ENCODE measurements at regions not wholly inside any gene's neighbourhood (a gene's known extent, or its start where the extent isn't known, plus 50 kb on each side); places are given as distances from the start of the nearest gene placed in this dataset.

GRCh38 chr1:60599574-60599973 is 482.8 kb upstream of the NFIA start:
- no peaks in the 10 kb centered on the region for H3K27me3 ChIP-seq (ENCODE audit: low read length)
- no peak for DNase-seq
- H3K4me3 ChIP-seq (ENCODE audit: low read length) = no peak overlapping the region
- no peaks in the 10 kb centered on the region for H3K9me2 ChIP-seq (replicated peaks; ENCODE audit: insufficient read depth, low read length)
- H4K20me1 ChIP-seq (ENCODE audit: insufficient read depth, low read depth, low read length) = no peaks in the 10 kb centered on the region
- H3K4me2 ChIP-seq (ENCODE audit: low read depth, low read length, poor library complexity, severe bottlenecking) = no peak overlapping the region
- H3K79me2 ChIP-seq (ENCODE audit: low read length) = no peaks in the 10 kb centered on the region
- no peak overlapping the region for H3K9ac ChIP-seq (ENCODE audit: low read length)
- no peaks in the 10 kb centered on the region for H3K9me3 ChIP-seq (ENCODE audit: low read length)
- H3K4me1 ChIP-seq (ENCODE audit: low read length) = no peaks in the 10 kb centered on the region
- no peak overlapping the region for H3K27ac ChIP-seq (ENCODE audit: low read length)
- no peaks in the 10 kb centered on the region for H3K36me3 ChIP-seq (ENCODE audit: insufficient read depth, low read length)
- H2AFZ ChIP-seq (ENCODE audit: low read length) = no peak overlapping the region

- H3K79me2 ChIP-seq (ENCODE audit: low read length) = no peaks in the 10 kb centered on the region
Observed at GRCh38 chr1:60598041-60598910, 484.1 kb upstream of the NFIA start.

GRCh38 chr1:60596791-60597750 is 485.3 kb upstream of the NFIA start:
- Histone ChIP-seq H3K9me3 (ENCODE audit: low read length) (no peaks in the 10 kb centered on the region), H4K20me1 (ENCODE audit: insufficient read depth, low read depth, low read length) (no peaks in the 10 kb centered on the region), H2AFZ (ENCODE audit: low read length) (no peak overlapping the region), H3K4me1 (ENCODE audit: low read length) (no peaks in the 10 kb centered on the region), H3K4me2 (ENCODE audit: low read depth, low read length, poor library complexity, severe bottlenecking) (no peak overlapping the region), H3K79me2 (ENCODE audit: low read length) (no peaks in the 10 kb centered on the region), H3K4me3 (ENCODE audit: low read length) (no peak overlapping the region), H3K9ac (ENCODE audit: low read length) (no peak overlapping the region), H3K9me2 (replicated peaks; ENCODE audit: insufficient read depth, low read length) (no peaks in the 10 kb centered on the region), H3K36me3 (ENCODE audit: insufficient read depth, low read length) (no peaks in the 10 kb centered on the region), H3K27me3 (ENCODE audit: low read length) (no peaks in the 10 kb centered on the region), H3K27ac (ENCODE audit: low read length) (no peak overlapping the region)
- no peak for DNase-seq

More at GRCh38 chr1:60598041-60598910, 484.1 kb upstream of the NFIA start:
- Histone ChIP-seq H3K9me3 (ENCODE audit: low read length) (no peaks in the 10 kb centered on the region), H2AFZ (ENCODE audit: low read length) (no peak overlapping the region), H3K4me1 (ENCODE audit: low read length) (no peaks in the 10 kb centered on the region), H3K27me3 (ENCODE audit: low read length) (no peaks in the 10 kb centered on the region), H3K4me2 (ENCODE audit: low read depth, low read length, poor library complexity, severe bottlenecking) (no peak overlapping the region), H3K4me3 (ENCODE audit: low read length) (no peak overlapping the region), H4K20me1 (ENCODE audit: insufficient read depth, low read depth, low read length) (no peaks in the 10 kb centered on the region), H3K36me3 (ENCODE audit: insufficient read depth, low read length) (no peaks in the 10 kb centered on the region), H3K27ac (ENCODE audit: low read length) (no peak overlapping the region), H3K9me2 (replicated peaks; ENCODE audit: insufficient read depth, low read length) (no peaks in the 10 kb centered on the region), H3K9ac (ENCODE audit: low read length) (no peak overlapping the region)
- DNase-seq = no peak

GRCh38 chr1:60591583-60591982 is 490.8 kb upstream of the NFIA start:
- no peak for DNase-seq
- H3K4me3 ChIP-seq (ENCODE audit: low read length) = no peak overlapping the region
- no peaks in the 10 kb centered on the region for H3K79me2 ChIP-seq (ENCODE audit: low read length)
- no peak overlapping the region for H3K27ac ChIP-seq (ENCODE audit: low read length)
- H3K9me2 ChIP-seq (replicated peaks; ENCODE audit: insufficient read depth, low read length) = no peaks in the 10 kb centered on the region
- H3K27me3 ChIP-seq (ENCODE audit: low read length) = no peaks in the 10 kb centered on the region
- no peaks in the 10 kb centered on the region for H3K4me1 ChIP-seq (ENCODE audit: low read length)
- H3K9me3 ChIP-seq (ENCODE audit: low read length) = no peaks in the 10 kb centered on the region
- no peak overlapping the region for H3K4me2 ChIP-seq (ENCODE audit: low read depth, low read length, poor library complexity, severe bottlenecking)
- H2AFZ ChIP-seq (ENCODE audit: low read length) = no peak overlapping the region
- H4K20me1 ChIP-seq (ENCODE audit: insufficient read depth, low read depth, low read length) = no peaks in the 10 kb centered on the region
- no peaks in the 10 kb centered on the region for H3K36me3 ChIP-seq (ENCODE audit: insufficient read depth, low read length)
- H3K9ac ChIP-seq (ENCODE audit: low read length) = no peak overlapping the region

GRCh38 chr1:60589916-60590315 is 492.4 kb upstream of the NFIA start:
- no peaks in the 10 kb centered on the region for H3K9me2 ChIP-seq (replicated peaks; ENCODE audit: insufficient read depth, low read length)
- no peaks in the 10 kb centered on the region for H3K36me3 ChIP-seq (ENCODE audit: insufficient read depth, low read length)
- H2AFZ ChIP-seq (ENCODE audit: low read length) = no peak overlapping the region
- no peaks in the 10 kb centered on the region for H3K9me3 ChIP-seq (ENCODE audit: low read length)
- H3K4me3 ChIP-seq (ENCODE audit: low read length) = no peak overlapping the region
- no peaks in the 10 kb centered on the region for H4K20me1 ChIP-seq (ENCODE audit: insufficient read depth, low read depth, low read length)
- no peaks in the 10 kb centered on the region for H3K27me3 ChIP-seq (ENCODE audit: low read length)
- no peak for DNase-seq
- H3K79me2 ChIP-seq (ENCODE audit: low read length) = no peaks in the 10 kb centered on the region
- no peak overlapping the region for H3K4me2 ChIP-seq (ENCODE audit: low read depth, low read length, poor library complexity, severe bottlenecking)
- no peak overlapping the region for H3K9ac ChIP-seq (ENCODE audit: low read length)
- no peaks in the 10 kb centered on the region for H3K4me1 ChIP-seq (ENCODE audit: low read length)
- no peak overlapping the region for H3K27ac ChIP-seq (ENCODE audit: low read length)

DNA sequence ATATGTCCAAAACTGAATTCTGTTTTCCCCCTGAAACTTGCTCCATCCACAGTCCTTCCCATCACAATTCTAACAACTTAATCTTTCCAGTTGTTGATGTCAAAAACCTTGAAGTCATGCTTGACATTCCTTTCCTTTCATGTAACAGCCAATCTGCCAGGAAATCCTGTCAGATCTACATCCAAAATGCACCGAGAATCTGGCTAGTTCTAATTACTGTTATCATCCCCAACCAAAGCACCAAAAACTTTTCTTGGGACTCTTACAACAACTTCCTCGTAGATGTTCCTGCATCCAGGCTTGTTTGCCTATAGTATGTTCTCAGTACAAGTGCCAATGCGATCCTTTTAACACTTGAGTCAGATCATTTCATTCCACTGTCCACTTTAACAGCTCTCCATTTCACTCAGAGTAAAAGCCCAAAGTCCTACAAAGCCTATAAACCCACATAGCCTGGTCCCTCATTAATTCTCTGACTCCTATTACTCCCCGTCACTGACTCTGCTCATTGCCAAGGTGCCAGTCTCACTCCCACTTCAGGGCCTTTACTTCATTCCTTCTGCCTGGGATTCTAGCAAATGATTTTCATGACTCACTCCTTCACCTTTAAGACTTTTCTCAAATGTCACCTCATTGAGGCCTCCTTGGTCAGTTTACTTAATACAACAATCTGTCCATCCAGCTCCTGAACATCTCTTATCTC is 493.2 kb upstream of the NFIA start:
- no peak overlapping the region for H3K4me2 ChIP-seq (ENCODE audit: low read depth, low read length, poor library complexity, severe bottlenecking)
- no peak overlapping the region for H3K27ac ChIP-seq (ENCODE audit: low read length)
- H3K9ac ChIP-seq (ENCODE audit: low read length) = no peak overlapping the region
- no peaks in the 10 kb centered on the region for H3K79me2 ChIP-seq (ENCODE audit: low read length)
- no peaks in the 10 kb centered on the region for H3K4me1 ChIP-seq (ENCODE audit: low read length)
- H2AFZ ChIP-seq (ENCODE audit: low read length) = no peak overlapping the region
- no peaks in the 10 kb centered on the region for H3K27me3 ChIP-seq (ENCODE audit: low read length)
- H3K9me3 ChIP-seq (ENCODE audit: low read length) = no peaks in the 10 kb centered on the region
- H3K36me3 ChIP-seq (ENCODE audit: insufficient read depth, low read length) = no peaks in the 10 kb centered on the region
- H4K20me1 ChIP-seq (ENCODE audit: insufficient read depth, low read depth, low read length) = no peaks in the 10 kb centered on the region
- no peak overlapping the region for H3K4me3 ChIP-seq (ENCODE audit: low read length)
- no peaks in the 10 kb centered on the region for H3K9me2 ChIP-seq (replicated peaks; ENCODE audit: insufficient read depth, low read length)
- DNase-seq = no peak

GRCh38 chr1:60584371-60584770 is 498.0 kb upstream of the NFIA start:
- Histone ChIP-seq H3K4me1 (ENCODE audit: low read length) (no peaks in the 10 kb centered on the region), H3K9me2 (replicated peaks; ENCODE audit: insufficient read depth, low read length) (no peaks in the 10 kb centered on the region), H3K27me3 (ENCODE audit: low read length) (no peaks in the 10 kb centered on the region), H4K20me1 (ENCODE audit: insufficient read depth, low read depth, low read length) (no peaks in the 10 kb centered on the region), H3K4me3 (ENCODE audit: low read length) (no peak overlapping the region), H3K9ac (ENCODE audit: low read length) (no peak overlapping the region), H3K79me2 (ENCODE audit: low read length) (no peaks in the 10 kb centered on the region), H2AFZ (ENCODE audit: low read length) (no peak overlapping the region), H3K36me3 (ENCODE audit: insufficient read depth, low read length) (no peaks in the 10 kb centered on the region), H3K4me2 (ENCODE audit: low read depth, low read length, poor library complexity, severe bottlenecking) (no peak overlapping the region), H3K9me3 (ENCODE audit: low read length) (no peaks in the 10 kb centered on the region), H3K27ac (ENCODE audit: low read length) (no peak overlapping the region)
- no peak for DNase-seq

- no peaks in the 10 kb centered on the region for H4K20me1 ChIP-seq (ENCODE audit: insufficient read depth, low read depth, low read length)
- no peak overlapping the region for H2AFZ ChIP-seq (ENCODE audit: low read length)
- no peaks in the 10 kb centered on the region for H3K4me1 ChIP-seq (ENCODE audit: low read length)
- DNase-seq = no peak
- no peak overlapping the region for H3K4me2 ChIP-seq (ENCODE audit: low read depth, low read length, poor library complexity, severe bottlenecking)
- no peaks in the 10 kb centered on the region for H3K27me3 ChIP-seq (ENCODE audit: low read length)
- no peaks in the 10 kb centered on the region for H3K9me3 ChIP-seq (ENCODE audit: low read length)
- H3K27ac ChIP-seq (ENCODE audit: low read length) = no peak overlapping the region
- no peaks in the 10 kb centered on the region for H3K9me2 ChIP-seq (replicated peaks; ENCODE audit: insufficient read depth, low read length)
- no peak overlapping the region for H3K9ac ChIP-seq (ENCODE audit: low read length)
- no peaks in the 10 kb centered on the region for H3K36me3 ChIP-seq (ENCODE audit: insufficient read depth, low read length)
- no peak overlapping the region for H3K4me3 ChIP-seq (ENCODE audit: low read length)
- H3K79me2 ChIP-seq (ENCODE audit: low read length) = no peaks in the 10 kb centered on the region
Observed at GRCh38 chr1:60583696-60584095, 498.7 kb upstream of the NFIA start.

All from Karpas-422 (cell line).